ENCODE measurements at regions not wholly inside any gene's neighbourhood (a gene's known extent, or its start where the extent isn't known, plus 50 kb on each side); places are given as distances from the start of the nearest gene placed in this dataset.
"Not testable (repeated sequence)": the region's sequence is repeated elsewhere in the genome, so short reads cannot be mapped to it uniquely, and the experiment has no call there.

- ATAC-seq; CTCF ChIA-PET; H3K9ac ChIP-seq (ENCODE audit: control insufficient read depth, insufficient read depth, low read length); H4K20me1 ChIP-seq (ENCODE audit: control insufficient read depth, insufficient read depth); H3K27ac ChIP-seq (ENCODE audit: control insufficient read depth, insufficient read depth); H3K36me3 ChIP-seq (ENCODE audit: control insufficient read depth in 2 of 2, insufficient read depth in 2 of 2, low read length in 1 of 2); H3K27me3 ChIP-seq (replicated peaks in 1 of 2; ENCODE audit: control insufficient read depth in 2 of 2, insufficient read depth in 2 of 2, low read length in 1 of 2); H3K4me3 ChIP-seq; RAD21 ChIA-PET (ENCODE audit: unreplicated experiment); FAIRE-seq; H2AFZ ChIP-seq (ENCODE audit: control insufficient read depth, low read depth, low read length); H3K79me2 ChIP-seq (ENCODE audit: control insufficient read depth, insufficient read depth, low read length); H3K4me2 ChIP-seq (ENCODE audit: control insufficient read depth, insufficient read depth); in situ Hi-C loops (cut with MboI); H3K4me1 ChIP-seq (ENCODE audit: control insufficient read depth, insufficient read depth, low read length); SMC1A ChIA-PET (ENCODE audit: uncharacterized antibody, unreplicated experiment); DNase-seq (ENCODE audit: low read depth, low spot score); BruUV-seq (replicated peaks); intact Hi-C loops (cut with micrococcal nuclease; ENCODE audit: unreplicated experiment); H3K9me3 ChIP-seq (replicated peaks; ENCODE audit: control insufficient read depth, insufficient read depth, low read length); POLR2A ChIA-PET: not testable (repeated sequence)
- 74% methylated on average over 42 of the region's 48 CpGs for WGBS (ENCODE audit: insufficient coverage, insufficient replicate concordance, low lambda C conversion rate, missing lambda C conversion rate)
Observed at GRCh38 chr16:55988850-55989568, 113.8 kb upstream of the CES5A start.

DNA sequence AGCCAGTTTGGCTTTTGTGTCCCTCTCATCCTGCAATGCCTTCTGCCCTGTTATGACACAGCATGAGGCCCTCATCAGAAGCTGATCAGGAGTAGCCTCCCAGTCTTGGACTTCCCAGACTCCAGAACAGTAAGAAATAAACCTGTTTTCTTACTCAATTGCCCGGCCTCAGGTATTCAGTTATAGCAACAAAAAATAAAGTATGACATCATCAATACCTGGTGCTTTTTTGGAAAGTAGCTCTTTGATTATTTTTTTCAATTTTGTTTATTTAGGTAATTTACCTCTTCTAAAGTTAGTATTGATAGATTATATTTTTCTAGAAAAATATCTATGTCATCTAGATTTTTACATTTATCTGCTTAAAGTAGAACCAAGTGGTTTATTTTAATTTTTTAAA, 112.8 kb upstream of the CES5A start:
- Histone ChIP-seq H3K4me2 (ENCODE audit: control insufficient read depth, insufficient read depth) (no peak overlapping the region), H3K4me3 (no peak overlapping the region), H3K9ac (ENCODE audit: control insufficient read depth, insufficient read depth, low read length) (no peak overlapping the region), H3K79me2 (ENCODE audit: control insufficient read depth, insufficient read depth, low read length) (no peaks in the 10 kb centered on the region), H4K20me1 (ENCODE audit: control insufficient read depth, insufficient read depth) (no peaks in the 10 kb centered on the region), H2AFZ (ENCODE audit: control insufficient read depth, low read depth, low read length) (no peak overlapping the region), H3K36me3 (ENCODE audit: control insufficient read depth in 2 of 2, insufficient read depth in 2 of 2, low read length in 1 of 2) (no peaks in the 10 kb centered on the region), H3K27me3 (replicated peaks in 1 of 2; ENCODE audit: control insufficient read depth in 2 of 2, insufficient read depth in 2 of 2, low read length in 1 of 2) (no peaks in the 10 kb centered on the region; a peak in 1 of 4 replicates), H3K27ac (ENCODE audit: control insufficient read depth, insufficient read depth) (no peak overlapping the region), H3K9me3 (replicated peaks; ENCODE audit: control insufficient read depth, insufficient read depth, low read length) (no peaks in the 10 kb centered on the region), H3K4me1 (ENCODE audit: control insufficient read depth, insufficient read depth, low read length) (no peaks in the 10 kb centered on the region)
- no peak for DNase-seq (ENCODE audit: low read depth, low spot score)
- RAD21 ChIA-PET (ENCODE audit: unreplicated experiment), result no interaction called here
- no peak for FAIRE-seq
- POLR2A ChIA-PET, result no interaction called here
- in situ Hi-C loops (cut with MboI) (no loop called here), intact Hi-C loops (cut with micrococcal nuclease; ENCODE audit: unreplicated experiment) (no loop called here)
- ATAC-seq, result no peak
- SMC1A ChIA-PET (ENCODE audit: uncharacterized antibody, unreplicated experiment), result no interaction called here
- no TSS peak for BruUV-seq (replicated peaks)
- CTCF ChIA-PET, result no interaction called here
- 71% methylated on average over 1 of the region's 1 CpG for WGBS (ENCODE audit: insufficient coverage, insufficient replicate concordance, low lambda C conversion rate, missing lambda C conversion rate)
- TF ChIP-seq NFIC (IDR thresholded peaks at IDR 0.05; ENCODE audit: low read depth, low read length), result no peak
- no peak for TF ChIP-seq CHD2 (IDR thresholded peaks at IDR 0.05; ENCODE audit: borderline replicate concordance, low read depth, low read length)
- TF ChIP-seq RELB (IDR thresholded peaks at IDR 0.05; ENCODE audit: low read depth), result no peak
- TF ChIP-seq WRNIP1 (IDR thresholded peaks at IDR 0.05; ENCODE audit: borderline replicate concordance, low read depth, low read length), result no peak
- TF ChIP-seq RFX5 (IDR thresholded peaks at IDR 0.05; ENCODE audit: low read depth, low read length), result no peak
- no peak for TF ChIP-seq RELA (IDR thresholded peaks at IDR 0.05; ENCODE audit: borderline replicate concordance, partially characterized antibody)
- no peak for TF ChIP-seq ESRRA (IDR thresholded peaks at IDR 0.05; ENCODE audit: low read length)
- no peak for TF ChIP-seq ZNF384 (IDR thresholded peaks at IDR 0.05; ENCODE audit: borderline replicate concordance, low read depth, low read length)
- TF ChIP-seq, protein P1, sequence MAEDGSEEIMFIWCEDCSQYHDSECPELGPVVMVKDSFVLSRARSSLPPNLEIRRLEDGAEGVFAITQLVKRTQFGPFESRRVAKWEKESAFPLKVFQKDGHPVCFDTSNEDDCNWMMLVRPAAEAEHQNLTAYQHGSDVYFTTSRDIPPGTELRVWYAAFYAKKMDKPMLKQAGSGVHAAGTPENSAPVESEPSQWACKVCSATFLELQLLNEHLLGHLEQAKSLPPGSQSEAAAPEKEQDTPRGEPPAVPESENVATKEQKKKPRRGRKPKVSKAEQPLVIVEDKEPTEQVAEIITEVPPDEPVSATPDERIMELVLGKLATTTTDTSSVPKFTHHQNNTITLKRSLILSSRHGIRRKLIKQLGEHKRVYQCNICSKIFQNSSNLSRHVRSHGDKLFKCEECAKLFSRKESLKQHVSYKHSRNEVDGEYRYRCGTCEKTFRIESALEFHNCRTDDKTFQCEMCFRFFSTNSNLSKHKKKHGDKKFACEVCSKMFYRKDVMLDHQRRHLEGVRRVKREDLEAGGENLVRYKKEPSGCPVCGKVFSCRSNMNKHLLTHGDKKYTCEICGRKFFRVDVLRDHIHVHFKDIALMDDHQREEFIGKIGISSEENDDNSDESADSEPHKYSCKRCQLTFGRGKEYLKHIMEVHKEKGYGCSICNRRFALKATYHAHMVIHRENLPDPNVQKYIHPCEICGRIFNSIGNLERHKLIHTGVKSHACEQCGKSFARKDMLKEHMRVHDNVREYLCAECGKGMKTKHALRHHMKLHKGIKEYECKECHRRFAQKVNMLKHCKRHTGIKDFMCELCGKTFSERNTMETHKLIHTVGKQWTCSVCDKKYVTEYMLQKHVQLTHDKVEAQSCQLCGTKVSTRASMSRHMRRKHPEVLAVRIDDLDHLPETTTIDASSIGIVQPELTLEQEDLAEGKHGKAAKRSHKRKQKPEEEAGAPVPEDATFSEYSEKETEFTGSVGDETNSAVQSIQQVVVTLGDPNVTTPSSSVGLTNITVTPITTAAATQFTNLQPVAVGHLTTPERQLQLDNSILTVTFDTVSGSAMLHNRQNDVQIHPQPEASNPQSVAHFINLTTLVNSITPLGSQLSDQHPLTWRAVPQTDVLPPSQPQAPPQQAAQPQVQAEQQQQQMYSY (CRISPR knock-in tag; IDR thresholded peaks at IDR 0.05), result no peak

All from GM12878 (cell line).